ENCODE measurements at regions not wholly inside any gene's neighbourhood (a gene's known extent, or its start where the extent isn't known, plus 50 kb on each side); places are given as distances from the start of the nearest gene placed in this dataset.
"Not testable (repeated sequence)": the region's sequence is repeated elsewhere in the genome, so short reads cannot be mapped to it uniquely, and the experiment has no call there.

DNA sequence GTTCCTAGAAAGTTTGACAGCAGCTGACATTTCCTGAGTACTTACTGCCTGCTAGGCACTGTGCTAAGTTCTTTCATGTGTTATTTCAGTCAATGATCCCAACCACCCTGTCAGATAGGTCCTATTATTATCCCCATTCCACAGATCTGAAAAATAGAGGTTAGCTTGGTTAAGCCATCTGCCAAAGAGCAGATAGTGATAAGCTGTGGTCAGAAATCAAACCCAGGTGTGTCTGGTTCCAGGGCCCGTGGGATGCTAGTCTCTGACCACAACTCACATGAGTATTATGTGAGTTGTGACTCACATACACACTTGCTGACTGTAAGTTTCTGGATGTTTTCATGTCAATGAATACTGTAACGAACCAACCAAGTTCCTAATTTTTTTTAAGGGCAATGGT lies 132.0 kb upstream of the APCDD1 start:
- no peak for DNase-seq (ENCODE audit: low read depth in 4 of 4, low spot score in 3 of 4)

DNA sequence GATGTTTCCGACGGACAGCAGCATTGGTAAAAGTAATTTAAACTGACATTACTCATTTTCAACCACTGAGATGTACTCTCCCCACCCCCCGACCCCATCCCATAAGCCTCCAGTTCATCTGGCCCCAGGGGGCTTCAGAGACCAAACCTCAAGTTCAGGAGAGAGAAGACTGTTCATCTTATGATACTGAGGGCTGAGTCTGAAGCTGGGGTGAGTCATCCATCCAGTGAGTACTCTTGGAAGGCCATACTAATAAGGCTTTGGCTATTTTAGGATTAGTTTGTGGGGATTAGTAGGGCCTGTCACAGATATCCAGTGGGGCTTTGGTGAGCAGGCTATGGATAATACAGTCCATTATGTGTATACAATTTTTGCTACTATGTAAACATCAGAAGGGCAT lies 125.3 kb upstream of the APCDD1 start:
- DNase-seq (ENCODE audit: low read depth in 4 of 4, low spot score in 3 of 4), result no peak

DNA sequence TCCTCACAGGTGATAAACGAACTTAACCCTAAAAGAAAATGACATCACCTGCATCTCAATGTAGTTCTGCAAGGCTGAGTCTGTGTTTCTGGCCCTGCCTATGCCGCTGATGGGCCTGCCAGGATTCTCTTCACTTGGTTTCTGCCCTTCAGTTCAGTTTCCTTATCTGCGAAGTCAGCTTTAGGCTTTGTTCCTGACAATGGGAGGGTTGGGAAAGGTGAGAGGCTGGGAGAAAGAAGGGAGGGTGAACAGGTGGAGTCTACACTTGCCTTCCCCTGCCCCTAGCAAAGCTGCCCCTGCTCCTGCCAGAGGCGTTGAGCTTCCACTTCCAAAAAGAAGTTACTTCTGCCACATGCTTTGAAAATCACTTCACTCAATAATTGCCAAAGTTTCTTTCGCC lies 124.0 kb upstream of the APCDD1 start:
- no peak for DNase-seq (ENCODE audit: low read depth in 4 of 4, low spot score in 3 of 4)

DNA sequence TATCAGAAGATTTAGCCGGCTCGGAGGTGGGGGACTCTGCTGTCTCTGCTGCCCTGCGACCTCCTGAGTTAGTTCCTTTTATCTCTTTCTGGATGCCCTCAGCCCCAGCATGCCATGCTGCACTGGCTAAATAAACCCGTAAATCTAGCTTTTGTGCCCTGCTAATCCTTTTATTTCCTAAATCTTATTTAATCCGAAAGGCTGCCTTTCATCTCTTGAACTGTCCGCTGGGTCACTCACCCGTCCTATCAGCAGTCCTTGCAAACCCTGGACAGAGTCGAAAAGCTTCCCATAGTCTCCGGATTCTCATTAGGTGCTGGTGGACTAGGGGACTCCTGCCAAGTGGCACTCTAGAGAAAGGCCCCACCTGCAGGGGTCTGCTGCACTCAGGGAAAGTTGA lies 122.0 kb upstream of the APCDD1 start:
- DNase-seq (ENCODE audit: low read depth in 4 of 4, low spot score in 3 of 4), result no peak

DNA sequence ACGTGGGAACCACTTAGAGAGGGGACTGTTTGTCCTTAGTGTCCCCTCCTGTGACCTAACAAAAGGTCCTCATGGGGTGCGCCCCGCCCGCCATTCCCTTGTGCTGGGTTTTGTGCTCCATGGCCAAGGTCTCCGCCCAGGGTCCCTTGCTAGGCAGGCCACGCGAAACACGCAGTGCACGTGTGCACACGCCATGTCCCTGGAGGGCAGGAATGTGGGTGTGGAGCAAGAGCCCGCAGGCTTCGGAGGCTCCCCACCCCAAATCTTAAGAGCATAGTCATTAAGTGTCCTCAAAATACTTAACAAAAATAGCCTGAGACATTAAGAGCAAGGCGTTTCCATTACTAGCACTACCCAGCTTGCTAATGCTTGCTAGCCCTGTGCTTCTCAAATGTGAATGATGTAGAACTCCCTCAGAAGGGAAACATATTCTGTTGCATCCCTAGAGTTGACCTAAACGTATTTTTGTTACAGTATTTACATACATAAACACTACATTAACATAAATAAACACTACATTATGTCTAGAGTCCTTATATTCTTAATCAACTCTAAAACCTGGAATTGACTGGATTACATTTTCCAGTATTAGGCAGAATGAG lies 117.6 kb upstream of the APCDD1 start:
- no peak for DNase-seq (ENCODE audit: low read depth in 4 of 4, low spot score in 3 of 4)

DNA sequence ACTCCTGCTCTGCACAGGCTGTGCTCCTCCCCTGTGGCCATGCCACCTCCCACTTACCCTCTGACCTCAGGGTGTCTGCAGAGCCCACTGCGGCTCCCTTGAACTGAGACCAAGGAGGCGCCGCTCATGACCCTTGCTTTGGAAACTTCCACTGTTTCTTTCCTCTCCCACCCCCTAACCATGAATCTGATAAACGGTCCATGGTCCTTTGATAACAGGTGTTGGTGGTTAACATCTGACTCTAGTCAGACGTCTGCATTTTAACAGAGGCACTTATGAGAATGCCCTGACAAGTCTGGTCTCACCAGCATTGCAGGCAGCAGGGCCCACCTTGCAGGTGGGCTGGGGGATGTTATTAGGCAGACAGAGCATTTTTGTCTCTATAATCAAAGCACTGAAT lies 113.6 kb upstream of the APCDD1 start:
- no peak for DNase-seq (ENCODE audit: low read depth in 4 of 4, low spot score in 3 of 4)

DNA sequence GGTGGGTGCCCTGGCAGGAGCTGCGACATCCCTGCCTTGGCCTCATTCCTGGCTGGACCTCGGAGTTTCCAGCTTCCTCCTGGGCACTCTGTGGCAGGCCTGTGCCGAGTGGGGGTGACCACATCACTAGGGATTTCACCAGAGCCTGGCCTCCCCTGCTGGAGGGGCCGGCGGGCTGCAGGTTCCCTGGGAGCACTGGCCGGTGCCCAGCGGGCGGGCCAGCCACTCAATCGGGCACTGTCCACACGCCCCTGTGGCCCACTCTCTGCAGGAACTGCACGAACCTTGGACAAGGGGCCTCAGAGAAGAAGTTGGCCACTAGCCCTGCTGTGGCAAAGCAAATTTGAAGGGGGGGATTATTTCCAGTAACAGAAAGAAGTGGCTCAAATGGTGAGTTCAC lies 110.7 kb upstream of the APCDD1 start:
- no peak for DNase-seq (ENCODE audit: low read depth in 4 of 4, low spot score in 3 of 4)

DNA sequence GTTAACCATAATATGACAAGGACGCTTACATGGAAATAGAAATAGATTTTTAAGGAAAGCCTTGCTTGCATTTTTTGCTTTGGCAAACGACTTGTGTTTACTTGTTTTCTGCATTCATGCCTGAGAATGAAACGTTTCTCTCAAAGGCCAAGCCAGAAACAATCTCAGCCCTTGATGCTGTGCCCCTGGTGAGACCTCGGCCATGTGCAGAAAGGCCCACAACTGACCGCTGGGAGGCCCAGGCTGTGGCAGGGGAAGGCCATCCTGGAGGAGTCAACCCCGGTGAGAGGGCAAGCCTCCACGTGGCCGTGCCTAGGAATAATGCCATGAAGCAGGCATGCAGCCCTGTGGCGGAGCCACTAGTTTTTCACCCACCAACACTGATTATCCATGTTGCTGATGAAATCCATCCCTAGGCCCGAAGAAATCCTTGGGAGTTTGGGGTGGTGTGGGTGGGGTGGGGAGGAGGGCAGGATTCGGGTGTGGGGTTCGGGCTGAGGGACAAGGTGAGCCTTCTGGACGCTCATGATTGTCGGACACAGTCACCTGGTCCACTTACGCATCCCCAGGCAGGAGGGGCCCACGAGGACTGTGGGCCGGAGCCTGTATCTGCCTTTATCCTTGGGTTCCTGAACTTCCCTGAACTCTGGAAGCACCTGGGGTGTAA lies 107.6 kb upstream of the APCDD1 start:
- DNase-seq (ENCODE audit: low read depth in 4 of 4, low spot score in 3 of 4), result no peak

DNA sequence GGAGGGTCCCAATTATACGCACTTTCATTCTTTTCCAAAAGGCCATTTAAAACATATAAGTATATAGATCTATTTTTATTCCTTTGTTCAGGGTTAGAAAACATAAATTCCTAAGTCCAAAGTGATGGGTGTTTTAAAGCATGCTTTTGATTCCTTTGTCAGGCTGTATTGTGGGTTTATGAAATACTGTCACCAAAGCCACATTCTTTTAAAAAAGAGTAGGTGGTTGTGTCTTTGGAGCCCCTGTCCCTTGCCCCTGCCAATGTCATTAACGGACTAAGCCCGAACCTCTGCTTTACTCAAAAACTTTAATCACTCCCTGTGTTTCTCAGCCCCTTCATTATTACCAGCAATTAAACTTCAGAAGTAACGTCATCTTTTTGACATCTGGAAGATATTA lies 104.9 kb upstream of the APCDD1 start:
- DNase-seq (ENCODE audit: low read depth in 4 of 4, low spot score in 3 of 4), result no peak

DNA sequence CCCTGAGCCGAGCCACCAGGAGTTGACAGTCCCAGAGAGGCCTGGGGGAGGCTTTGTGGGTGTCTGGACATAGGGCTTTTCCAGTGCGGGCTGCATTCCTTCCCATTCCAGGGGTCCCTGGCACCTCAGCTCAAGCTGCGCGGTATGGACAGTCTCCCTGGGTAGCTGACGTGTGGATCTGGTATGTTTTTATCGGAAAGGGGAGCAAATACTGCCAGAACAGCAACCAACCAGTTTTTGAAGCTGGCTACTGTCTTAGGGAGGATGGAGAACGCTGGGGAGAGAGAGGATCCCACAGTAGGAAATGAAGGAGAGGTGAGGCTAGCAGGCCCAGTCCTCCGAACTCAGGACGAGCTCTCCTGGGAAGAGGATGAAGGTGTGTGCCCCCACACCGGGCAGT lies 103.8 kb upstream of the APCDD1 start:
- DNase-seq (ENCODE audit: low read depth in 4 of 4, low spot score in 3 of 4), result no peak

DNA sequence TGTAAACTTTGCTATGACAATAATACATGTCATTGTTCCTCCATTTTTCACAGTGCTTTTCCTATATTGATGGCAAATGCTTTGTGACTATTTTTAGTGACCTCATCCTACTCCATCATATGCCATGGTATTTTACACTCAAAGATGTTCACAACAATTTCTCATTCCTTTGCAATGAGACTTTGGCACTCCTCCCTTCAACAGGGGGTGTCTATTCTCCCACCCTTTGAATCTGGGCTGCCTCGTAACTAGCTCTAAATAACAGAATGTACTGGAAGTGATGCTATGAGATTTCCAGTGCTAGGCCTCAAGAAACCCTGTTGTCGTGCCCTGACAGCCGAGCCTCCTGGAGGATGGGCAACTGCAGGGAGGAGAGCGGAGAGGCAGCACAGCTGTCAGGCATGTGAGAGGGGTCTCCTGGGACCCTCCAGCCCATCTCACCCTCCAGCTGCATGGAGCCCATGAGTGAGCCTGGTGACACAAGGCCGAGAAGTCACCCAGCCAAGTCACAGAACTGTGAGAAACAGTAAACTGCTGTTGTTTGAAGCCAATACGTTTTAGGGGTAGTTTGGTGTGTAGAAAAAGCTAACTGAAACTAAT lies 103.1 kb upstream of the APCDD1 start:
- no peak for DNase-seq (ENCODE audit: low read depth in 4 of 4, low spot score in 3 of 4)

DNA sequence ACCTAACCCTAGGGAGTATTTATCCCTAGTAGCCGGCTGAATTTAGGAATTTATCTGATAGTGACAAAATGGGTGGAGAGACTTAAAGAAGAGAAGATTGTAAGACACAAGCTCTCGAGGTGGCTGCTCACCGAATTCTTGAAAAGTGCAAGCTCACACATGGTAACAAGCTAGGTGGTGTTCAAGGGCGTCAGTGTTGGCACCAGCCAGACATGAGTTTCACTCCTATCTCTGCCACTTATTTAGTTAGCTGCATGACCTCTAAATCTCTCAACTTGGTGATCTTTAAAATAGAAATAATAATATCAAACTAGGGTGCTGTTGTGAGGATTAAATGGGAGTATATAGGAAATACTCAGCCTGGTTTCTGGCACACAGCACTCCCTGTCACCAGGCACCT lies 102.6 kb upstream of the APCDD1 start:
- no peak for DNase-seq (ENCODE audit: low read depth in 4 of 4, low spot score in 3 of 4)

DNA sequence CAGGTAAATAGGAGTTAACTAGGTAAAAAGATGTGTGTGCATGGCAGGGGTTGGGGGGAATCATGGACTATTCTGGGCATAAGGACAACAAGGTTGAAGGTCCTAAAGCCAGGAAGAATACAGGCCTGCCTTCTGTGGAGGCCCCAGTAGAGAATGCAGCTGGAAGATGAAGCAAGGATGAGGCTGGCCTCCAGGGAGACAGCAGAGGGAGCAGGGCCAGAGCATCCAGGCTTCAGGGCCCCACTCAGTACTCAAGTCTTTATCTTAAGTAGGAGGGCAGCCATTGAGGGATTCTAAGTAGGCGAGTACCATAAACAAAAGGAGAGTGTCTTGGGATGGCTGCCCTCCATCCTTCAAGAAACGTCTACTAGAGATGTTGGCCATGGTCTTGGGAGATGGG lies 101.8 kb upstream of the APCDD1 start:
- DNase-seq (ENCODE audit: low read depth in 4 of 4, low spot score in 3 of 4), result no peak

DNA sequence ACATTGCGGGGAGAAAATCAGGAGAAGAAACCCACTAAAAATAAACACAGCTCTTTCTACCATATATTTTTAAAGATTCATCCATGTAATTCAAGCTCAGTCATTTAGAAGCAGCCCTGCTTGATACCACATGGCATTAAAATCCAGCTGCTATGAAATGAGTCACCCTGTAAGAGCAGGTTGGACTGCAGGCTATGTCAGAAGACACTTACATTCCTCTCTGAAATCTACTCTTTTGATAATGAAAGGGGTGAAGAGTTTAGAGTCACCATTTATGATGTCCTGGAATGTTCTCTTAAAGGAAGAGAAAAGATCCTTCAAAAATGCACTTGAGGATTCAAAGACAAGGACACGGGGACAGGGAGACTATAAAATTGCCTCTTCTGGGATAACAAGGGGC lies 100.6 kb upstream of the APCDD1 start:
- DNase-seq (ENCODE audit: low read depth in 4 of 4, low spot score in 3 of 4), result no peak

DNA sequence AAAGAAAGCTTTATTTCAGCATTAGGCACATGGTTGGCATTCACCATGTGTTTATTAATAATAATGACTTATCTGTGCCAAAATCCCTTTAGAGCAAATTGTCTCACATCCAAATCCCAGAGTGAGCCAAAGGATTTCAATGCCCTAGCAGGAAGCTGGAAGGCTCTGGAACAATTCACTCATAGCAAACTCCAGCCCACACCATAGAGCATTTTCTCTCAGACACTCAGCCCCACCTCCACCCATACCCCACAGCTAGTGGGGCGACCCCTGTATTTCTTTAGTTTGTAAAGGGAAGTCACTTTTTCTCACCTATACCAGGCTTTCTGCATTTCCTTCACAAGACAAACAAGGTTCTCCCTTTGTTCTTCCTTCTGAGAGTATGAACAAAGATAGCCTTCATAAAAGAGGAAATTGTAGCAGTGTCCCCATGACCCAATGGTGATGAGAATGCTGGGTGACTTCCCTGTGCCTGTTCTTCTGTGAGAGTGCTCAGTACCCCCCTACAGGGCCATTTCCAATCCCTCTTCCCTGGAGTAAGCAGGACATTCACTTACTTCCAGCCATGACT lies 100.1 kb upstream of the APCDD1 start:
- no peak for DNase-seq (ENCODE audit: low read depth in 4 of 4, low spot score in 3 of 4)

DNA sequence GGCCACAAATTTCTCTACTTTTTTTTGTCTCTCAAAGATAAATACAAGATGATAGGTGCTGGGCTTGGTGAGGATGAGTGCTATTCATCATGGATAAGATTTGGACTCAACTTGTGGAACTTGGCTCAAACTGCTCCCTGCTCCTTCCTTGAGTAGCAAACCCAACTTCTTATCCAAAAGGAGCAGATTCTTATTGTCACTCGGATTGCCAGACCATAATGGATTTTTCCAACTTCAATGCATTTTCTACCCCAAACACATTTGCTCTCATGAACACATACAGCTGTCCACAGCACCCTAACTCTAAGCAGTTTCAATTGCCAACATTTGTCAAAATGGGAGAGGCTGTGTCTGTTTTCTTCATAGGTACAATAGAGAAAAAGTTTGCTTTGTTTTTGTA lies 99.5 kb upstream of the APCDD1 start:
- DNase-seq (ENCODE audit: low read depth in 4 of 4, low spot score in 3 of 4), result no peak

DNA sequence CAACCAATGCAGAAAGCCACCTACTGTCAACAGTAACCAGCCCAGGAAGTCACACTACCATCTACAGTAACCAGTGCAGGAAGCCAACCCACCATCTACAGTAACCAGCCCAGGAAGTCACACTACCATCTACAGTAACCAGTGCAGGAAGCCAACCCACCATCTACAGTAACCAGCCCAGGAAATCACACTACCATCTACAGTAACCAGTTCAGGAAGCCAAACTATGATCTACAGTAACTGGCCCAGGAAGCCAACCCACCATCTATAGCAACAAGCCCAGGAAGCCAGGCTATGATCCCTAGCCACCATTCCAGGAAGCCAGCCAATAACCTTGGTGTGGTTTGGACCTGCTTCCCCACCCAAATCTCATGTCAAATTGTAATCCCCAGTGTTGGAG lies 97.4 kb upstream of the APCDD1 start:
- DNase-seq (ENCODE audit: low read depth in 4 of 4, low spot score in 3 of 4), result not testable (repeated sequence)

DNA sequence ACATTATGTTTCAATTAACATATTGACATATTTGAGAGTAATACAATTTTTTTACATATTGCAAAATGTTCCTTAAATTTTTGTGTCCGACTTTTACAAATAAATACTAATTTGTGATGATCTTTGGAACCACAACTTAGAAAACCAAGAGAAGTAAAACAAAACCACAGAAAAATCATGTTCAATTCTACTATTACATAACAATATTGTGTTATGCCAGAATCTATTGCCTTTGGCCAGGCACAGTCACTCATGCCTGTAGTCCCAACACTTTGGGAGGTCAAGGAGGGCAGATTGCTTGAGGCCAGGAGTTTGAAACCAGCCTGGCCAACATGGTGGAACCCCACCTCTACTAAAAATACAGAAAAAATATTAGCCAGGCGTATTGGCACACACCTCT lies 92.8 kb upstream of the APCDD1 start:
- no peak for DNase-seq (ENCODE audit: low read depth in 4 of 4, low spot score in 3 of 4)

DNA sequence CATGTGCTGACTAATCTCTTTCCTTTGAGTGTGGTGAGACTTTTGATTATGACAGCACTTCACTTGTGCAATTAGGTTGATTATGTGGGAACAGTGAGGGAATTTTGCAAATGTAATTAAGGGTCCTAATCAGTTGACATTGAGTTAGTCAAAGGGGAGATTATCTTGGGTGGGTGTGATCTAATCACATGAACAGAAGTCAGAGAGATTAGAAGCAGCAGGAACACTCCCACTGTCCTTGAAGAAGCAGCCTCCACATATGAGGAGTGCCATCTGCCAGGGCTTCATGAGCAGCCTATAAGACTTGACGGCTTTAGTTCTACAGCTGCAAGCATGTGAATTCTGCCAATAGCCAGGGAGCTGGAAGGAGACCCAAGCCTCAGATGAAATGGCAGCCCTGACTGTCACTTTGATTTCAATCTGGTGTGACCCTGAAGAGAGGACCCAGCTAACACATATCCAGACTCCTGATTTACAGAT lies 89.4 kb upstream of the APCDD1 start:
- no peak for DNase-seq (ENCODE audit: low read depth in 4 of 4, low spot score in 3 of 4)

DNA sequence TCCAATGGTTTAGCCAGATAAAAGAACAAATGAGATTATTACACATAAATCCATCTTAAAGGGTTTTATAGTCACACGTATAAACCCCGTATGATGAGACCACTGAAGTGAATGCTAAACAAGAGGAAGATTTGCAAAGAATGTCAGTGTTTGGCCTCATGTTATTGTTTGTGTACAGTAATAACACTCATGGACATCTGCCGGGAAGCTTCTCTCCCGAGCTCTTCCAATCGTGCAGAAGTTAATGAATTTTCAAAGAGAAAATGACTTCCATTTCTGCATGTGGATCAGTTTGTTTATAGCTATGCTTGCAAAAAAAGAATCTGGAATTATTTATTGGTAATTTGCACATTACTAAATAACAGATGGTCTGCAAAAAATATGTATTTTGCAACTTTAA lies 88.5 kb upstream of the APCDD1 start:
- DNase-seq (ENCODE audit: low read depth in 4 of 4, low spot score in 3 of 4), result no peak

DNA sequence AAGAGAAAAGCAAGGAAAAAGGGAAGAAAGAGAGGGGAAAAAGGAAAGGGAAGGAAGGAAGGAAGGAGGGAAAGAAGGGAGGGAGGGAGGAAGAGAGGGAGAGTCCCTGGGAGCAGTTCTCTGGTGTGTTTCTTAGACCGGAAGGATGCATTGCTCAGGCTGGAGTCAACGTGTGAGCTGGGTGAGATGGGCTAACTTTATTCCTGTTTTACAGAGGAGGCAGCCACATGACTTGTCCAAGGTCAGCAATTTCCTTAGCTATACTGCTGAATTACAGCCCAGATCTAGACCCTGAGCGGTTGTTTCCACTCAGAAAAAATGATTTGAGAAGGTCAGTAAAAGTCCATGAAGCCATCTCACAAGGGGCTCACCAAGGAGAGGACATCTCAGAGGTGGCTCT lies 86.6 kb upstream of the APCDD1 start:
- DNase-seq (ENCODE audit: low read depth in 4 of 4, low spot score in 3 of 4), result no peak
